ENCODE measurements at regions not wholly inside any gene's neighbourhood (a gene's known extent, or its start where the extent isn't known, plus 50 kb on each side); places are given as distances from the start of the nearest gene placed in this dataset.

DNA sequence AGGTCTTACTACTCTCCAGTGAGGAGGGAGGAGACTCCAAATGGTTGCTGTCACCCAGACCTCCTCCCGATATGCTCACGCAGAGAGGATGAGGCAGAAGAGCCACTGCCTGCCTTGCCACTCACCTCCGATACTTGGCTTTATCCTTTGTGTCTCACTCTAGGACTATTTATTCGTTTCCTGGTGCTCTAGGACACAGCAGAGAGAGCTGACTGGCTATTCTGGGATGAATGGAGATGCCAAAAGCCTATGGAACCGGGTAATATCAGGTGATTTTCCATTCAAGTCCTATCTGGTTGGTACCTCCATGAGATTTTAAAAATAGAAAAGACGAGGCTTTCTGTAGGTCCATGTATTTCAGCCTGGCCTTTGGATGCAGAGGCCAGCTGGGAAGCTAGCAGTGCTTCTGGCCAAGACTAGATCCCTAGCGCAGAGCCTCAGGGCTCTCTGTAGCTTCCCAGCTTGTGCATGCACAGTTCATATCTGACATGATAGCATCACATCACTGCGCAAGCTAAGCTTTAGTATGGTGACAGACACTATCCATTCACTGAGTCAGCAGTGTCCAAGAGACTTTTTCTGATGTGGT lies 239.0 kb upstream of the ANKRD30A start:
- Histone ChIP-seq H3K4me3 (replicated peaks; ENCODE audit: low read depth, low read length) (no peak overlapping the region), H3K36me3 (ENCODE audit: control insufficient read depth, insufficient read depth, low read length) (no peaks in the 10 kb centered on the region), H3K27me3 (replicated peaks; ENCODE audit: control insufficient read depth, insufficient read depth, low read length) (no peaks in the 10 kb centered on the region)
- TF ChIP-seq, protein P1, sequence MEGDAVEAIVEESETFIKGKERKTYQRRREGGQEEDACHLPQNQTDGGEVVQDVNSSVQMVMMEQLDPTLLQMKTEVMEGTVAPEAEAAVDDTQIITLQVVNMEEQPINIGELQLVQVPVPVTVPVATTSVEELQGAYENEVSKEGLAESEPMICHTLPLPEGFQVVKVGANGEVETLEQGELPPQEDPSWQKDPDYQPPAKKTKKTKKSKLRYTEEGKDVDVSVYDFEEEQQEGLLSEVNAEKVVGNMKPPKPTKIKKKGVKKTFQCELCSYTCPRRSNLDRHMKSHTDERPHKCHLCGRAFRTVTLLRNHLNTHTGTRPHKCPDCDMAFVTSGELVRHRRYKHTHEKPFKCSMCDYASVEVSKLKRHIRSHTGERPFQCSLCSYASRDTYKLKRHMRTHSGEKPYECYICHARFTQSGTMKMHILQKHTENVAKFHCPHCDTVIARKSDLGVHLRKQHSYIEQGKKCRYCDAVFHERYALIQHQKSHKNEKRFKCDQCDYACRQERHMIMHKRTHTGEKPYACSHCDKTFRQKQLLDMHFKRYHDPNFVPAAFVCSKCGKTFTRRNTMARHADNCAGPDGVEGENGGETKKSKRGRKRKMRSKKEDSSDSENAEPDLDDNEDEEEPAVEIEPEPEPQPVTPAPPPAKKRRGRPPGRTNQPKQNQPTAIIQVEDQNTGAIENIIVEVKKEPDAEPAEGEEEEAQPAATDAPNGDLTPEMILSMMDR (IDR thresholded peaks at IDR 0.05; ENCODE audit: insufficient read depth, low read length, poor library complexity, severe bottlenecking): no peak
- DNase-seq (ENCODE audit: extremely low read depth, insufficient read length): no peak

DNA sequence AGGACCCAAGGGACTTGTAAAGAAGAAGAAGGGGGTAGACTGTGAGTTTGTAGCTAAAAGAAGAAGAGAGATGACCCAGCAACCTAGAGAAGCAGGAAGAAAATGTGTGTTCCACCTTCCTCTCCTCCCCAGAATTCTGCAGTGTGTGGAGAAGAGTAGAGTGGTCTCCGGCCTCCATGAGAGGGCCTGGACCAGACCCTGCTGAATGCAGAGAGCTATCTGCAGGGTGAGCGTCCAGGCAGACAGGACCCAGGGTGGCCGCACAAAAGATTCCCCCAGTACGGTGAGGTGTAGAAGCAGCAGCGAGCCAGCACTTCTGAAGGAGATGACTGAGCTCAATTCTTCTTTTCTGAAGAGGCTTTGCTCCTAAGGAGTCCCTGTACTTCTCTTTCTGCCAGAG lies 239.7 kb upstream of the ANKRD30A start:
- H3K27me3 ChIP-seq (replicated peaks; ENCODE audit: control insufficient read depth, insufficient read depth, low read length): no peaks in the 10 kb centered on the region
- TF ChIP-seq, protein P1 (IDR thresholded peaks at IDR 0.05; ENCODE audit: insufficient read depth, low read length, poor library complexity, severe bottlenecking): no peak
- no peak for DNase-seq (ENCODE audit: extremely low read depth, insufficient read length)
- no peaks in the 10 kb centered on the region for H3K36me3 ChIP-seq (ENCODE audit: control insufficient read depth, insufficient read depth, low read length)
- H3K4me3 ChIP-seq (replicated peaks; ENCODE audit: low read depth, low read length): no peak overlapping the region

DNA sequence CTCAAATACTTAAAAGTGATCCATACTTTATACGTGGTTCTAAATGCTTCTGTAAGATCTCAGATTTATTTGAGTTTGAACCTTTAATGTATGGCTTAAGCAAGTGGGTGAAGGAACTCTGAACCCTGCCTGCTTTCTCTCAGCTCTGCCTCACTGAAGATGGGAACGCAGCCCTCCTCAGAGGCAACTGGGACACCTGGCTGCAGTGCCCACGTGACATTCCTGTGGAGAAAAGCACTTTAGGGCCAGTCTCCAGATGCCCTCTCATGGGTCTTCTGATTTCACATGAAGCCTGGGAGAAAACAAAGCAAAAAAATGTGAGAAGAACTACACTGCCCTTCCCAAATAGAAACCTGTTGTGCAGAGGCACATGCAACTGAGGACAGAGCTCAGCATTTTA lies 242.6 kb upstream of the ANKRD30A start:
- Histone ChIP-seq H3K4me3 (replicated peaks; ENCODE audit: low read depth, low read length) (no peak overlapping the region), H3K36me3 (ENCODE audit: control insufficient read depth, insufficient read depth, low read length) (no peaks in the 10 kb centered on the region), H3K27me3 (replicated peaks; ENCODE audit: control insufficient read depth, insufficient read depth, low read length) (no peaks in the 10 kb centered on the region)
- TF ChIP-seq, protein P1 (IDR thresholded peaks at IDR 0.05; ENCODE audit: insufficient read depth, low read length, poor library complexity, severe bottlenecking): no peak
- no peak for DNase-seq (ENCODE audit: extremely low read depth, insufficient read length)

DNA sequence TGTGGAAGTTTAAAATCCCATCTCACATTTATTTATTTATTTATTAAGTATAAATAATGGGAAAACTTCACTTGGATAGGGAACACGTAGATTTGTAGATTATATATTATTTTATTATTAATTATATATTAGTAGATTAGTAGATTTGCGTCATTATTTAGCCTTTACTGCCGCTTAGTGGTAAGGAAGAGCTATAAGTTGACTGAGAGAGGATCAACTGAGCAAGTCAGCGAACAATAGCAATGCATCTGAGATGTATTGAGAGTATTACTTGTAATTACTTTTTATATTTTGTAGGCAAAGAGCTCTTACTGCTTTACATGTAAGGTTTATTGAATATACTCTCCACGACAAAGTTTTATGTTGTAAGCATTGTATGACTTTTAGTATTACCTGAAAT lies 244.5 kb upstream of the ANKRD30A start:
- TF ChIP-seq, protein P1 (IDR thresholded peaks at IDR 0.05; ENCODE audit: insufficient read depth, low read length, poor library complexity, severe bottlenecking): peak; percentile 57
- Histone ChIP-seq H3K4me3 (replicated peaks; ENCODE audit: low read depth, low read length) (no peak overlapping the region), H3K36me3 (ENCODE audit: control insufficient read depth, insufficient read depth, low read length) (no peaks in the 10 kb centered on the region), H3K27me3 (replicated peaks; ENCODE audit: control insufficient read depth, insufficient read depth, low read length) (no peaks in the 10 kb centered on the region)
- no peak for DNase-seq (ENCODE audit: extremely low read depth, insufficient read length)

DNA sequence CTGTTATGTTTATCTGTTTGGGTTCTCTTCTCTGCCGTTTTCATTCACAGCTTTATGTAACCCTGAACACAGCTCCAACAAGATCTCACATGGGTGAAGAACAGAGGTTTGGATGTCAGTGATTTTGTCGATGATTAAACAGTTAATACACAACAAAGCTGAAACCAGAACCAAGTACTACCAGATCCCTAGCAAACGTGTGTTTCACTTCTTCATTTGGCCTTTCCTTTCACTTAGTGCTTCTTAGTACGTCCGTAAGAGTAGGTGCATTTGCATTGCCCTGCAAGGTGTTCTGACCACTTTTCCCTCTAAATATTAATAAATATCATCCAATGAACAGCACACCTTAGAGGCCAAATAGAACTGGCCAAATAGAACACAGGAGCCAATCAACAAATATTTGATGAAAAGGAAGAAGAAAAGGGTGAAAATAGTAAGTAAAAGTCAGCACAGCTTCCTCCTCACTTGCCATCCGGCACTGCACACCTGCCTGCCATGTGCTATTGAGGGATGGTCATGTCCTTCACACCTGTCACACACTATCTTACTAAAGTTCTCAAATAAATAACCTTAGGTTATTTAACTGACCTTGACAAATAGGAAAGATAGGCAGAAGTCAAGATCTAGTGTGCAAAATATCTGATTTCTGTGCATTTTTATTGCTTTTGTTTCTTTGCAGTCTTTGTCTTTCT lies 252.6 kb upstream of the ANKRD30A start:
- Histone ChIP-seq H3K4me3 (replicated peaks; ENCODE audit: low read depth, low read length) (no peak overlapping the region), H3K27me3 (replicated peaks; ENCODE audit: control insufficient read depth, insufficient read depth, low read length) (no peaks in the 10 kb centered on the region), H3K36me3 (ENCODE audit: control insufficient read depth, insufficient read depth, low read length) (no peaks in the 10 kb centered on the region)
- TF ChIP-seq, protein P1 (IDR thresholded peaks at IDR 0.05; ENCODE audit: insufficient read depth, low read length, poor library complexity, severe bottlenecking): no peak
- no peak for DNase-seq (ENCODE audit: extremely low read depth, insufficient read length)
